ENCODE measurements at regions not wholly inside any gene's neighbourhood (a gene's known extent, or its start where the extent isn't known, plus 50 kb on each side); places are given as distances from the start of the nearest gene placed in this dataset.

GRCh38 chr3:25863416-25863959 lies 73.6 kb downstream of the OXSM start:
- no peak overlapping the region for H3K4me3 ChIP-seq (ENCODE audit: low read depth, low read length)
- no peaks in the 10 kb centered on the region for H3K36me3 ChIP-seq (ENCODE audit: control insufficient read depth, insufficient read depth, low read length)
- H3K27me3 ChIP-seq (ENCODE audit: control insufficient read depth, insufficient read depth, low read length), result no peaks in the 10 kb centered on the region
- FAIRE-seq, result no peak
- DNase-seq (ENCODE audit: low read depth), result no peak
- TF ChIP-seq, protein P1, sequence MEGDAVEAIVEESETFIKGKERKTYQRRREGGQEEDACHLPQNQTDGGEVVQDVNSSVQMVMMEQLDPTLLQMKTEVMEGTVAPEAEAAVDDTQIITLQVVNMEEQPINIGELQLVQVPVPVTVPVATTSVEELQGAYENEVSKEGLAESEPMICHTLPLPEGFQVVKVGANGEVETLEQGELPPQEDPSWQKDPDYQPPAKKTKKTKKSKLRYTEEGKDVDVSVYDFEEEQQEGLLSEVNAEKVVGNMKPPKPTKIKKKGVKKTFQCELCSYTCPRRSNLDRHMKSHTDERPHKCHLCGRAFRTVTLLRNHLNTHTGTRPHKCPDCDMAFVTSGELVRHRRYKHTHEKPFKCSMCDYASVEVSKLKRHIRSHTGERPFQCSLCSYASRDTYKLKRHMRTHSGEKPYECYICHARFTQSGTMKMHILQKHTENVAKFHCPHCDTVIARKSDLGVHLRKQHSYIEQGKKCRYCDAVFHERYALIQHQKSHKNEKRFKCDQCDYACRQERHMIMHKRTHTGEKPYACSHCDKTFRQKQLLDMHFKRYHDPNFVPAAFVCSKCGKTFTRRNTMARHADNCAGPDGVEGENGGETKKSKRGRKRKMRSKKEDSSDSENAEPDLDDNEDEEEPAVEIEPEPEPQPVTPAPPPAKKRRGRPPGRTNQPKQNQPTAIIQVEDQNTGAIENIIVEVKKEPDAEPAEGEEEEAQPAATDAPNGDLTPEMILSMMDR (IDR thresholded peaks at IDR 0.05; ENCODE audit: insufficient read depth, low read length, severe bottlenecking), result peak; percentile 5

DNA sequence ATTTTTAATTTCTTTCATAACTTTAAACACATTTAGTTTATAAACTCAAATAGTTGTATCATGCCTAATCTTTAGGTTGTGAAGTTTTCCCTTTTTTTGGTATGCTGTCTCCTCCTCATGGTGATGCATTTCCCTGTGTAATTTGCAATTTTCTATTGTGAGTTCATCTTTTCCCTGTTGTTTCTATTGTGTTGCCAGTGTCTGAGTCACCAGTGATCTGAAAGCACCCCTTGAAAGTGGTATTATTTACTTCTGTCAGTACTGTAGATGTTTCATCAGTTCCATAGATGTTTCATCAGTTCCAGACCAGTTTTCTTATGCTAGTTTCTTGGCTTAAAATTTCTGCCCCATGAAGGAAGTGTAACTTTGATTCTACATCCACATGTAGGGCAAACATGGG lies 80.6 kb downstream of the OXSM start:
- no peak overlapping the region for H3K4me3 ChIP-seq (ENCODE audit: low read depth, low read length)
- DNase-seq (ENCODE audit: low read depth), result peak; percentile 58
- H3K36me3 ChIP-seq (ENCODE audit: control insufficient read depth, insufficient read depth, low read length), result no peaks in the 10 kb centered on the region
- TF ChIP-seq, protein P1 (IDR thresholded peaks at IDR 0.05; ENCODE audit: insufficient read depth, low read length, severe bottlenecking), result no peak
- FAIRE-seq, result no peak
- no peaks in the 10 kb centered on the region for H3K27me3 ChIP-seq (ENCODE audit: control insufficient read depth, insufficient read depth, low read length)

- H3K4me3 ChIP-seq (ENCODE audit: low read depth, low read length), result no peak overlapping the region
- TF ChIP-seq, protein P1 (IDR thresholded peaks at IDR 0.05; ENCODE audit: insufficient read depth, low read length, severe bottlenecking), result no peak
- no peaks in the 10 kb centered on the region for H3K36me3 ChIP-seq (ENCODE audit: control insufficient read depth, insufficient read depth, low read length)
- DNase-seq (ENCODE audit: low read depth), result no peak
- H3K27me3 ChIP-seq (ENCODE audit: control insufficient read depth, insufficient read depth, low read length), result no peaks in the 10 kb centered on the region
- no peak for FAIRE-seq
These were observed 82.4 kb downstream of the OXSM start for GRCh38 chr3:25872200-25872877.

GRCh38 chr3:25883492-25883891 lies 93.6 kb downstream of the OXSM start:
- FAIRE-seq (no peak), DNase-seq (ENCODE audit: low read depth) (no peak)
- H3K27me3 ChIP-seq (ENCODE audit: control insufficient read depth, insufficient read depth, low read length), result peaks cover 1% of the 10 kb centered on the region
- H3K36me3 ChIP-seq (ENCODE audit: control insufficient read depth, insufficient read depth, low read length), result no peaks in the 10 kb centered on the region
- H3K4me3 ChIP-seq (ENCODE audit: low read depth, low read length), result no peak overlapping the region
- TF ChIP-seq, protein P1 (IDR thresholded peaks at IDR 0.05; ENCODE audit: insufficient read depth, low read length, severe bottlenecking), result no peak

DNA sequence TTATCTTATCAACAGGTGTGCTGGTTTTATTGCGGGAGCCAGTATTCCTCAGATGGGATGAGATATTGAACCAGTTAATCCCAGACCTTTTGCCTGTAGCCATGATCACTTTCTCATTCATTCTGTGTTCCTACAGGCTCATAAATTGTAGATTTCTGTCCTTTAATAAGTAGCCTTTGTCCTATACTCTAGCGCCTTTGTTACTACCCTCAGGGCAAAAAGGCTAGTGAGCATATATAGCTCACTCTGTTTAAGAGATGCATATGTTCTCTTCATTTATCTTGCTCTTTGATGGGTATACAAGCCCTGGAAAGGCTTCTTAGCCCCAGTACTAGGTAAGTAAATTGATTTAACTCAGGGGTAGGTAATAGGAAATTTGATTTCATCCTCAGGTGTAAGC lies 95.1 kb downstream of the OXSM start:
- no peak for FAIRE-seq
- Histone ChIP-seq H3K36me3 (ENCODE audit: control insufficient read depth, insufficient read depth, low read length) (no peaks in the 10 kb centered on the region), H3K4me3 (ENCODE audit: low read depth, low read length) (no peak overlapping the region), H3K27me3 (ENCODE audit: control insufficient read depth, insufficient read depth, low read length) (peaks cover 1% of the 10 kb centered on the region)
- TF ChIP-seq, protein P1 (IDR thresholded peaks at IDR 0.05; ENCODE audit: insufficient read depth, low read length, severe bottlenecking), result no peak
- no peak for DNase-seq (ENCODE audit: low read depth)

GRCh38 chr3:25885544-25885943 lies 95.7 kb downstream of the OXSM start:
- Histone ChIP-seq H3K27me3 (ENCODE audit: control insufficient read depth, insufficient read depth, low read length) (peaks cover 1% of the 10 kb centered on the region), H3K4me3 (ENCODE audit: low read depth, low read length) (no peak overlapping the region), H3K36me3 (ENCODE audit: control insufficient read depth, insufficient read depth, low read length) (no peaks in the 10 kb centered on the region)
- FAIRE-seq (no peak), DNase-seq (ENCODE audit: low read depth) (peak; percentile 48)
- TF ChIP-seq, protein P1 (IDR thresholded peaks at IDR 0.05; ENCODE audit: insufficient read depth, low read length, severe bottlenecking), result no peak
